ENCODE measurements at regions not wholly inside any gene's neighbourhood (a gene's known extent, or its start where the extent isn't known, plus 50 kb on each side); places are given as distances from the start of the nearest gene placed in this dataset.
A peak's percentile ranks its signal among the peaks of the same experiment; 100 is the strongest.

DNA sequence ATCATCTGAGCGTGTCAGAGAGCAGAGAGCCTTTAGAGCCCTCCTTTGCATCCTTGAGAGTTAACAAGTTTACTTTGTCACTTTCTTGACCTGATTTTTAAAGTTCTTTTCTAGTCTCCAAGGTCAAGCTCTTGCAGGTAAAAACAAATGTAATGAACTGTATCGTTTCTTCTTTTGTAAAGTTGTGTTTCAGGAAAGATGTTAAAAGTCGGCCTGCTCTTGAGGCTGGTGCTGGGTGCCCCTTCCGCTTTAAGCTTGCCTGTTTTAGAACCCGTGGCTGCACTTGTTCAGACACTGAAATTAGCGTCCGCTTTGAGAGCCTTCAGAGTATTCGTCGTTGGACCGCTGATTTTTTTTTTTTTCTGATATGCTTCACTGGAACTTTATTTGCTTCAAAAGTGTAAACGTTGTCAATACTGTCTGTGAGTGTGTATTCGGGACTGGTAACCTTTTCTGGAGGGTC, 52.6 kb upstream of the ULK4 start:
- in situ Hi-C loops (cut with HindIII; ENCODE audit: low pct_unique_long_range_greater_than_20kb, low sequenced_read_pairs), result loop anchor here (5.0 kb wide), 1 partner anchor 68 kb away; no protein-coding TSS in a partner anchor
- peak; percentile 26 for DNase-seq (ENCODE audit: low read depth)

GRCh38 chr3:42013691-42014457, 52.0 kb upstream of the ULK4 start:
- no peak for DNase-seq (ENCODE audit: low read depth)
- in situ Hi-C loops (cut with HindIII; ENCODE audit: low pct_unique_long_range_greater_than_20kb, low sequenced_read_pairs), result loop anchor here (5.0 kb wide), 1 partner anchor 68 kb away; no protein-coding TSS in a partner anchor

- DNase-seq (ENCODE audit: low read depth), result peak; percentile 45
Measured at GRCh38 chr3:42012935-42013690, 51.2 kb upstream of the ULK4 start.

DNA sequence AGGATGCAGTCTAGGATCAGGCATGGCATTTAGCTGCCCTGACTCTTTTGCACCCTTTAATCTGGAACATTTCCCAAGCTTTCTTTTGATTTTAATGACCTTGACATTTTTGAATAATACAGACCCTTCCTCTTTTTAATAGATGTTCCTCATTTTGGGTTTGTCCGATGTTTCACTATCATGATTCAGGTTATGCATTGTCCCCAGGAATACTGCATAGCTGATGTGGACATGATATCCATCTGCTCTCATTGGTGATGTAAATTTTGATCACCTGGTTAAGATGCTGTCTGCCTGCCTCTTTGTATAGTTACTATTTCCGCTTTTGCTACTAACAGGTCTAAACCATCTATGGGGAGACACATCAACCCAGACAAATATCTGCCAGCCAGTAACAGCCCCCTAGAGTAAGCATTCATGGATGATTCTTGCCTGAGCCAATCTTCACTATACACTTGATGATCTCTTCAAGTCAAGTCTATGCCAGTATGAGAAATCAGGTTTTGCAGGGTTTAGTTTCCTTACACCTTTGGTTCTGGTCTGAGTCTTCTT, 50.6 kb upstream of the ULK4 start:
- DNase-seq (ENCODE audit: low read depth), result no peak
- in situ Hi-C loops (cut with HindIII; ENCODE audit: low pct_unique_long_range_greater_than_20kb, low sequenced_read_pairs), result loop anchor here (5.0 kb wide), 1 partner anchor 70 kb away; no protein-coding TSS in a partner anchor

More at GRCh38 chr3:42012935-42013690, 51.2 kb upstream of the ULK4 start:
- in situ Hi-C loops (cut with HindIII; ENCODE audit: low pct_unique_long_range_greater_than_20kb, low sequenced_read_pairs), result loop anchor here (5.0 kb wide), 1 partner anchor 69 kb away; no protein-coding TSS in a partner anchor

All from Caki2 (cell line).